ENCODE measurements at regions not wholly inside any gene's neighbourhood (a gene's known extent, or its start where the extent isn't known, plus 50 kb on each side); places are given as distances from the start of the nearest gene placed in this dataset.

GRCh38 chr3:10748040-10748439 is 68.0 kb upstream of the SLC6A11 start:
- TF ChIP-seq, protein P1, sequence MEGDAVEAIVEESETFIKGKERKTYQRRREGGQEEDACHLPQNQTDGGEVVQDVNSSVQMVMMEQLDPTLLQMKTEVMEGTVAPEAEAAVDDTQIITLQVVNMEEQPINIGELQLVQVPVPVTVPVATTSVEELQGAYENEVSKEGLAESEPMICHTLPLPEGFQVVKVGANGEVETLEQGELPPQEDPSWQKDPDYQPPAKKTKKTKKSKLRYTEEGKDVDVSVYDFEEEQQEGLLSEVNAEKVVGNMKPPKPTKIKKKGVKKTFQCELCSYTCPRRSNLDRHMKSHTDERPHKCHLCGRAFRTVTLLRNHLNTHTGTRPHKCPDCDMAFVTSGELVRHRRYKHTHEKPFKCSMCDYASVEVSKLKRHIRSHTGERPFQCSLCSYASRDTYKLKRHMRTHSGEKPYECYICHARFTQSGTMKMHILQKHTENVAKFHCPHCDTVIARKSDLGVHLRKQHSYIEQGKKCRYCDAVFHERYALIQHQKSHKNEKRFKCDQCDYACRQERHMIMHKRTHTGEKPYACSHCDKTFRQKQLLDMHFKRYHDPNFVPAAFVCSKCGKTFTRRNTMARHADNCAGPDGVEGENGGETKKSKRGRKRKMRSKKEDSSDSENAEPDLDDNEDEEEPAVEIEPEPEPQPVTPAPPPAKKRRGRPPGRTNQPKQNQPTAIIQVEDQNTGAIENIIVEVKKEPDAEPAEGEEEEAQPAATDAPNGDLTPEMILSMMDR (IDR thresholded peaks at IDR 0.05): no peak
- TF ChIP-seq POLR2A (IDR thresholded peaks at IDR 0.05): no peak
